Body of pancreas (tissue), 4 donors: ENCODE measurements at regions not wholly inside any gene's neighbourhood (a gene's known extent, or its start where the extent isn't known, plus 50 kb on each side); places are given as distances from the start of the nearest gene placed in this dataset.

Experiments used
- ATAC-seq: fragments of 150-250 bp; one replicate; pipeline ENCODE4 v1.9.1; 2016
- DNase-seq, 4 donors: peaks; one replicate each; pipeline ENCODE4 v3.0.0-alpha.2; 2019
- H3K27ac ChIP-seq, 4 donors: fragments of 200-600 bp; sonication (generic); 1 replicate in 3 of 4; 2 replicates in 1 of 4; pipeline versions ENCODE4 v1.5.1 to v1.6.1; 2016 to 2019; ENCODE audit warnings: mild to moderate bottlenecking in 1 of 4, mixed read lengths in 1 of 4, moderate library complexity in 1 of 4
- H3K27me3 ChIP-seq, 2 donors: fragments of 200-600 bp; sonication (generic); one replicate each; pipeline ENCODE4 v1.6.0; 2016; ENCODE audit warnings: mild to moderate bottlenecking in 1 of 2
- H3K36me3 ChIP-seq, 2 donors: fragments of 200-600 bp; sonication (generic); replicated peaks in 1 of 2; 2 replicates each; pipeline ENCODE4 v1.5.1; 2016; ENCODE audit warnings: low read depth in 2 of 2; ENCODE audit not compliant: insufficient read depth in 1 of 2
- H3K4me1 ChIP-seq: fragments of 200-600 bp; sonication (generic); one replicate; pipeline ENCODE4 v1.6.0; 2016
- H3K4me3 ChIP-seq, 2 donors: fragments of 200-600 bp; sonication (generic); 1 replicate in 1 of 2; 2 replicates in 1 of 2; pipeline ENCODE4 v1.5.1; 2016 to 2019
- H3K9me3 ChIP-seq, 3 donors: fragments of 200-600 bp; sonication (generic); 1 replicate in 2 of 3; 2 replicates in 1 of 3; pipeline ENCODE4 v1.5.1; 2016
- POLR2A ChIP-seq, 3 donors: fragments of 450-650 bp; IDR thresholded peaks; one replicate each; pipeline ENCODE4 v1.6.1; 2016; ENCODE audit warnings: antibody characterized with exemption in 3 of 3, mild to moderate bottlenecking in 2 of 3
- WGBS, 2 donors: methylation state at CpG; one replicate each; pipeline ENCODE4 v1.1.5; 2017; 5-methylcytosine and 5-hydroxymethylcytosine counted together
- intact Hi-C: fragments of 100-400 bp; cut with DNase I; formaldehyde crosslinking; loops from one replicate; pipeline ENCODE4 v1.15.1; 2023
- TF ChIP-seq, protein P1 (sequence below), 7 experiments: fragments of 450-650 bp in 4 of 7; fragments of 200-600 bp in 3 of 7; sonication (generic) in 3 of 7; IDR thresholded peaks; one replicate each; pipeline ENCODE4 v1.5.1; 2016 to 2019; ENCODE audit warnings: antibody characterized with exemption in 7 of 7

DNA sequence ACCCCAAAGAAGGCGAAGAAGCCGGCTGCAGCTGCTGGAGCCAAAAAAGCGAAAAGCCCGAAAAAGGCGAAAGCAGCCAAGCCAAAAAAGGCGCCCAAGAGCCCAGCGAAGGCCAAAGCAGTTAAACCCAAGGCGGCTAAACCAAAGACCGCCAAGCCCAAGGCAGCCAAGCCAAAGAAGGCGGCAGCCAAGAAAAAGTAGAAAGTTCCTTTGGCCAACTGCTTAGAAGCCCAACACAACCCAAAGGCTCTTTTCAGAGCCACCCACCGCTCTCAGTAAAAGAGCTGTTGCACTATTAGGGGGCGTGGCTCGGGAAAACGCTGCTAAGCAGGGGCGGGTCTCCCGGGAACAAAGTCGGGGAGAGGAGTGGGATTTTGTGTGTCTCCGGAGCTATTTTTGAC is 69.6 kb downstream of the HFE start:
- 0 to 1% methylated on average over 17 to 18 of the region's 18 CpGs for WGBS, 2 donors
- Histone ChIP-seq H3K36me3 (no peaks in the 10 kb centered on the region), H3K4me1 (peaks cover 32% of the 10 kb centered on the region), H3K4me3 (peak overlapping the region; percentile 36 to 54), H3K9me3 (no peaks in the 10 kb centered on the region), H3K27me3 (no peaks in the 10 kb centered on the region), H3K27ac (peak overlapping the region; percentile 83 to 99 (median 98))
- ATAC-seq (peak; percentile 15), DNase-seq (peak in 3 of 4 donors; percentile 69 to 74 (median 70))
- intact Hi-C loops, result no loop called here
- TF ChIP-seq, protein P1, sequence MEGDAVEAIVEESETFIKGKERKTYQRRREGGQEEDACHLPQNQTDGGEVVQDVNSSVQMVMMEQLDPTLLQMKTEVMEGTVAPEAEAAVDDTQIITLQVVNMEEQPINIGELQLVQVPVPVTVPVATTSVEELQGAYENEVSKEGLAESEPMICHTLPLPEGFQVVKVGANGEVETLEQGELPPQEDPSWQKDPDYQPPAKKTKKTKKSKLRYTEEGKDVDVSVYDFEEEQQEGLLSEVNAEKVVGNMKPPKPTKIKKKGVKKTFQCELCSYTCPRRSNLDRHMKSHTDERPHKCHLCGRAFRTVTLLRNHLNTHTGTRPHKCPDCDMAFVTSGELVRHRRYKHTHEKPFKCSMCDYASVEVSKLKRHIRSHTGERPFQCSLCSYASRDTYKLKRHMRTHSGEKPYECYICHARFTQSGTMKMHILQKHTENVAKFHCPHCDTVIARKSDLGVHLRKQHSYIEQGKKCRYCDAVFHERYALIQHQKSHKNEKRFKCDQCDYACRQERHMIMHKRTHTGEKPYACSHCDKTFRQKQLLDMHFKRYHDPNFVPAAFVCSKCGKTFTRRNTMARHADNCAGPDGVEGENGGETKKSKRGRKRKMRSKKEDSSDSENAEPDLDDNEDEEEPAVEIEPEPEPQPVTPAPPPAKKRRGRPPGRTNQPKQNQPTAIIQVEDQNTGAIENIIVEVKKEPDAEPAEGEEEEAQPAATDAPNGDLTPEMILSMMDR (IDR thresholded peaks at IDR 0.05), result no peak
- TF ChIP-seq POLR2A (IDR thresholded peaks at IDR 0.05), result no peak

GRCh38 chr6:26157251-26158075 is 70.2 kb downstream of the HFE start:
- ATAC-seq, result peak; percentile 79
- DNase-seq, result peak; percentile 69 to 93 (median 82)
- Histone ChIP-seq H3K36me3 (no peaks in the 10 kb centered on the region), H3K4me3 (peak overlapping the region; percentile 36 to 54), H3K4me1 (peaks cover 32% of the 10 kb centered on the region), H3K9me3 (no peaks in the 10 kb centered on the region), H3K27me3 (no peaks in the 10 kb centered on the region), H3K27ac (peak overlapping the region; percentile 90 to 99 (median 98))
- whole genome bisulfite sequencing, 2 donors, result 2 to 4% methylated on average over 29 of the region's 29 CpGs
- peak in 2 of 3 donors; percentile 99 to 100 for TF ChIP-seq POLR2A (IDR thresholded peaks at IDR 0.05)
- TF ChIP-seq, protein P1 (IDR thresholded peaks at IDR 0.05), result peak in 1 of 7 experiments; percentile 2
- intact Hi-C loops, result no loop called here

- no peaks in the 10 kb centered on the region for H3K36me3 ChIP-seq
- H3K4me3 ChIP-seq, result peak overlapping the region; percentile 16 to 23
- H3K4me1 ChIP-seq, result peaks cover 32% of the 10 kb centered on the region
- ATAC-seq (peak; percentile 8), DNase-seq (peak; percentile 83 to 91 (median 84))
- WGBS, 2 donors, result 0% methylated on average over 18 to 30 of the region's 30 CpGs
- TF ChIP-seq, protein P1 (IDR thresholded peaks at IDR 0.05), result no peak
- peak; percentile 97 to 100 (median 100) for TF ChIP-seq POLR2A (IDR thresholded peaks at IDR 0.05)
- no peaks in the 10 kb centered on the region for H3K9me3 ChIP-seq
- H3K27me3 ChIP-seq, result no peaks in the 10 kb centered on the region
- intact Hi-C loops, result no loop called here
- peak overlapping the region; percentile 90 to 99 (median 98) for H3K27ac ChIP-seq
Observed at GRCh38 chr6:26158076-26158580, 70.9 kb downstream of the HFE start.

DNA sequence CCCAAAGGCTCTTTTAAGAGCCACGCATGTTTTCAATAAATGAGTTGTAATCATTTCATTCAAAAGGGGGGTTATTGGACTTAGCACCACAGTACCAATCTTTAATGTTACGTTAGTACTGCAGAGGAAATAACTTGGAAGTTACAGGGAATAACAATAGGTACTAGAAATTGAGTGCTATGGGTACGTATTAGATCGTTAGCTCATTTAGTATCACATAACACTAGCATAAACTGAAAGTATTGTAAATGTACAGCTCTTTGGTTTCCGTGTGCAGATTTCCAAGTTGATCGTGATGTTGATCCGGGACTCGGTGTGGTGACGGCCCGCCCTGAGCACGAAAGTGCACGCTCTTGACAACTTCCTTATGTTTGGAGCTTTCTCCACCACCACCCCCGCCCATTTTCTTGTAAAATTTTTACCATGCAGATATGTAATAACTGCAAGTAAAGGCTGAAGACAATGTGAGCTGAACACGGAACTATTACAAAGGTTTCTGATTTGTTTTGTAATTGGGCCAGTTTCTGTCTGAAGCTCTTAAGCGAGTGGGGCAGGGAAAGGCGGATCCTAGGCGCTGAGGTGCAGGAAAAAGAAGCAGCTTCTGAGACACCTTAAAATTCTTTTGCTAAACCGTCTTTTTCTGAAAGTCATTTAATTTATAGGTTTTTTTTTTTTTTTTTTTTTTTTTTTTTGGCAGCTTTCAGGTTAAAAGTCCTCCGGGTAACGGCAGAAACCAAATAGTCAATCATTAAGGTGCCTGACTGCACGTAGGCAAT is 71.5 kb downstream of the HFE start:
- peak overlapping the region; percentile 16 to 23 for H3K4me3 ChIP-seq
- H3K27ac ChIP-seq, result peak overlapping the region; percentile 90 to 99 (median 98)
- H3K27me3 ChIP-seq, result no peaks in the 10 kb centered on the region
- H3K4me1 ChIP-seq, result peaks cover 32% of the 10 kb centered on the region
- peak; percentile 18 for ATAC-seq
- 0% methylated on average over 21 of the region's 21 CpGs for WGBS, 2 donors
- intact Hi-C loops, result no loop called here
- peak; percentile 72 to 80 (median 76) for DNase-seq
- no peaks in the 10 kb centered on the region for H3K9me3 ChIP-seq
- no peaks in the 10 kb centered on the region for H3K36me3 ChIP-seq
- no peak for TF ChIP-seq POLR2A (IDR thresholded peaks at IDR 0.05)
- TF ChIP-seq, protein P1 (IDR thresholded peaks at IDR 0.05), result no peak
